Psoas muscle (tissue), 7 donors: ENCODE measurements at regions not wholly inside any gene's neighbourhood (a gene's known extent, or its start where the extent isn't known, plus 50 kb on each side); places are given as distances from the start of the nearest gene placed in this dataset.

ENCODE experiments used
- ATAC-seq, 4 donors: fragments of 200-7000 bp; cut with Tn5 transposase; one replicate each; pipeline ENCODE4 v1.9.1; 2020; ENCODE audit warnings: moderate library complexity in 3 of 4, mild to moderate bottlenecking in 2 of 4
- DNase-seq, 2 donors: peaks; one replicate each; pipeline ENCODE4 v3.0.0-alpha.2; 2020
- H3K27ac ChIP-seq: fragments of 200-600 bp; one replicate; pipeline ENCODE4 v1.8.0; 2022
- H3K27me3 ChIP-seq, 3 donors: fragments of 200-600 bp in 1 of 3; one replicate each; pipeline versions ENCODE4 v1.6.1 to v1.8.0; 2013 to 2022; ENCODE audit warnings: low read length in 2 of 3, mild to moderate bottlenecking in 2 of 3, moderate library complexity in 1 of 3; ENCODE audit not compliant: insufficient read depth in 3 of 3
- H3K36me3 ChIP-seq, 2 donors: fragments of 200-600 bp in 1 of 2; one replicate each; pipeline versions ENCODE4 v1.6.1 to v1.8.0; 2013 to 2022; ENCODE audit warnings: low read depth in 1 of 2, mild to moderate bottlenecking in 1 of 2, moderate library complexity in 1 of 2; ENCODE audit not compliant: insufficient read depth in 1 of 2
- H3K4me1 ChIP-seq: fragments of 200-600 bp; one replicate; pipeline ENCODE4 v1.8.0; 2022
- H3K4me3 ChIP-seq: fragments of 200-600 bp; one replicate; pipeline ENCODE4 v1.8.0; 2022; ENCODE audit warnings: mild to moderate bottlenecking
- H3K9me3 ChIP-seq: fragments of 200-600 bp; one replicate; pipeline ENCODE4 v1.8.0; 2022
- CTCF ChIP-seq: fragments of 200-600 bp; IDR thresholded peaks from one replicate; pipeline ENCODE4 v1.8.0; 2022; ENCODE audit warnings: antibody characterized with exemption
- WGBS, 3 donors: extraction: QIAGEN DNeasy Blood & Tissue Kit; methylation state at CpG; one replicate each; pipeline versions ENCODE4 v1.1.6 to v1.1.7; 2013; 5-methylcytosine and 5-hydroxymethylcytosine counted together
- intact Hi-C, 2 donors: fragments of 100-400 bp; cut with DNase I; formaldehyde crosslinking; loops; one replicate each; pipeline versions ENCODE4 v1.11.0 to v1.14.2; 2022
- donor health status: healthy with polysubstance abuse.
- donor health status: DM: no; HTN: no; CAD: no; lungs with moderate emphysema.
- donor health status: Bipolar disorder and iron deficiency.
- donor health status: healthy.
- donor health status: DM: yes; HTN: yes; CAD: no.
- donor health status: DM: no; HTN: no; CAD: no.
- donor health status: DM: yes; HTN: yes; CAD: no.

DNA sequence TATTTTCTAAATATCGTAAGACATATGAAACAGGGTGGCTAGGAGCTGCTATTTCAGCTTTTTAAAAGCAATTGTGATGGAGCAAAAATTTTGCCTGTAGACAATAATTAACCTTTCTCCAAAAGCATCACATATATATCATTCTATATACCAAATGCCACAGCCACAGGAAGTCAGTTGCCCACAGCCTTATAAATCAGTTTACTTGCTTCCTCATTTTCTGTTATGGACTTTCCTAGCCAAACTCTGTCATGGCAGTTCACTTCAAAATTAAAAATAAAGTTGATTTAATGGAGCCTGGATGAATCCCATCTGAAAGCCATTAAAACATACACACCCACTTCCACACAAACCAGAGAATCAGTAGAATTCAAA lies 93.4 kb upstream of the NHSL1 start:
- Histone ChIP-seq H3K9me3 (no peaks in the 10 kb centered on the region), H3K27me3 (no peaks in the 10 kb centered on the region), H3K27ac (peak overlapping the region; percentile 68), H3K4me3 (no peak overlapping the region), H3K36me3 (no peaks in the 10 kb centered on the region), H3K4me1 (no peaks in the 10 kb centered on the region)
- no peak for TF ChIP-seq CTCF
- intact Hi-C loops = loop anchor here (5.0 to 10.0 kb wide), 3 partner anchors 100 to 588 kb away; no protein-coding TSS in a partner anchor
- ATAC-seq (no peak), DNase-seq (no peak)
- 46 to 97% (median 93%) methylated on average over 1 of the region's 1 CpG for WGBS, 3 donors

DNA sequence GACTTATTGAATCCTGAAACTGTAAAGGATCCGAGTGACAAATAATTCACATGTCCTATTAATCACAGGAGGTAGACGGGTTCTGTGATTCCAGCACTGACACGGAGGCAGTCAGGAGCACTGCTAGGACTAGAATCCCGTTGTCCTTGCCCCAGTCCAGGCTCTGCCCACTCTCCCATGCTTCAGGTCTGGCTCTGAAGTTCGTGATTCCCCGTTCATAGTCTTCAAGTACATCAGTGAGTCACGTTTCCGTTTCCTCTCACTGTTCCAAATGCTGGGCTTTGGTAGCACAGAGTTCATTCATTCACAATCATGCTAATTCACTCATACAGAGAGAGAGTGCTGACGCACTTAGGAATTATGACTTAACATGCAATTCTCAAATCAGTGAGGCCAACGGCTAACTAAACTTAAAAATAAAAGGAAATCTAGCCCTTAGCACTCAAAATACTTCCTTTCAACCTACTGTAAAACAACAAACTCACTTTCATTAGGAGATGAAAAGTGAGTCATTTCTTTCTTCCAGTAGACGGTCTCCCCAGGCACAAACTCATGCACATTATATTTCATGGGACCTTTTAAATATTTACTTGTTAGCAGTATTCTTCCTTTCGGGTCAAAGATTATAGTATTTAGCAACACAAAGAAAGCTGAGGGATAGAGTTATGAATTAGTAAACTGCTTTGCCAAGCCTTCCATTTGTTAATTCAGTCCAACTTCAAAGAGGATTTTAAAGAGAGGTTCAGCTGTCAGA lies 94.0 kb upstream of the NHSL1 start:
- H3K36me3 ChIP-seq = no peaks in the 10 kb centered on the region
- H3K27ac ChIP-seq = peak overlapping the region; percentile 68
- no peaks in the 10 kb centered on the region for H3K9me3 ChIP-seq
- H3K27me3 ChIP-seq = no peaks in the 10 kb centered on the region
- no peak overlapping the region for H3K4me3 ChIP-seq
- TF ChIP-seq CTCF = no peak
- WGBS, 3 donors = 21 to 33% (median 21%) methylated on average over 12 of the region's 12 CpGs
- H3K4me1 ChIP-seq = no peaks in the 10 kb centered on the region
- ATAC-seq = peak; percentile 68 to 79 (median 74)
- intact Hi-C loops = loop anchor here (5.0 to 10.0 kb wide), 3 partner anchors 99 to 588 kb away; no protein-coding TSS in a partner anchor
- peak in 1 of 2 donors; percentile 30 for DNase-seq

- DNase-seq (no peak), ATAC-seq (no peak)
- no peaks in the 10 kb centered on the region for H3K36me3 ChIP-seq
- H3K27ac ChIP-seq = peak overlapping the region; percentile 68
- no peak overlapping the region for H3K4me3 ChIP-seq
- intact Hi-C loops = loop anchor here (5.0 to 10.0 kb wide), 3 partner anchors 98 to 589 kb away; no protein-coding TSS in a partner anchor
- WGBS, 3 donors = 63 to 70% (median 69%) methylated on average over 9 of the region's 9 CpGs
- no peaks in the 10 kb centered on the region for H3K9me3 ChIP-seq
- H3K4me1 ChIP-seq = no peaks in the 10 kb centered on the region
- no peak for TF ChIP-seq CTCF
- no peaks in the 10 kb centered on the region for H3K27me3 ChIP-seq
Observed at GRCh38 chr6:138593909-138594757, 94.8 kb upstream of the NHSL1 start.

- ATAC-seq (no peak), DNase-seq (no peak)
- Histone ChIP-seq H3K36me3 (no peaks in the 10 kb centered on the region), H3K4me1 (no peaks in the 10 kb centered on the region), H3K27ac (no peak overlapping the region), H3K27me3 (no peaks in the 10 kb centered on the region), H3K4me3 (no peak overlapping the region), H3K9me3 (no peaks in the 10 kb centered on the region)
- intact Hi-C loops = loop anchor here (5.0 to 10.0 kb wide), 3 partner anchors 98 to 590 kb away; no protein-coding TSS in a partner anchor
- WGBS, 3 donors = 82 to 90% (median 86%) methylated on average over 4 of the region's 4 CpGs
- no peak for TF ChIP-seq CTCF
Observed at GRCh38 chr6:138594758-138595140, 95.5 kb upstream of the NHSL1 start.
